K562 (cell line): ENCODE measurements at regions not wholly inside any gene's neighbourhood (a gene's known extent, or its start where the extent isn't known, plus 50 kb on each side); places are given as distances from the start of the nearest gene placed in this dataset.

Experiments used
- ATF3 ChIP-seq, 2 experiments: fragments of 450-650 bp in 1 of 2; sonication (generic) in 1 of 2; formaldehyde crosslinking in 1 of 2; IDR thresholded peaks in 1 of 2; conservative IDR thresholded peaks in 1 of 2; 2 replicates each; pipeline versions ENCODE4 v1.6.1 to v1.8.1; 2016 to 2023; ENCODE audit warnings: mild to moderate bottlenecking in 2 of 2, moderate library complexity in 2 of 2, inconsistent platforms in 1 of 2, missing genetic modification reagents in 1 of 2
- BRD9 ChIP-seq: fragments of 450-650 bp; IDR thresholded peaks from 2 replicates; pipeline ENCODE4 v1.6.1; 2018; ENCODE audit warnings: low read depth; ENCODE audit not compliant: partially characterized antibody
- CBX2 ChIP-seq: fragments of 200-600 bp; sonication (generic); IDR thresholded peaks from one replicate; pipeline ENCODE4 v1.6.1; 2012; ENCODE audit warnings: mild to moderate bottlenecking, low read length, inconsistent platforms; ENCODE audit not compliant: insufficient read depth, poor library complexity, severe bottlenecking
- CCAR2 ChIP-seq: fragments of 200-400 bp; formaldehyde crosslinking; IDR thresholded peaks from 2 replicates; pipeline ENCODE4 v1.6.1; 2017; ENCODE audit warnings: mild to moderate bottlenecking, low read depth, low read length
- CREB3 ChIP-seq: fragments of 450-650 bp; conservative IDR thresholded peaks from 2 replicates; pipeline ENCODE4 v1.6.1; 2016; ENCODE audit warnings: missing genetic modification characterization, low read depth, mild to moderate bottlenecking, missing compliant biosample characterization, moderate library complexity
- E2F8 ChIP-seq: fragments of 450-650 bp; IDR thresholded peaks from 2 replicates; pipeline ENCODE4 v1.7.1; 2018; ENCODE audit warnings: mild to moderate bottlenecking, low read depth; ENCODE audit not compliant: partially characterized antibody
- EGR1 ChIP-seq: fragments of 450-650 bp; conservative IDR thresholded peaks from 2 replicates; pipeline ENCODE4 v1.6.1; 2017; ENCODE audit warnings: mild to moderate bottlenecking
- FOXJ3 ChIP-seq: sonication (generic); formaldehyde crosslinking; IDR thresholded peaks from 2 replicates; pipeline ENCODE4 v1.4.0; 2020; ENCODE audit warnings: mild to moderate bottlenecking, missing genetic modification reagents
- FOXK2 ChIP-seq, 2 experiments: fragments of 450-650 bp; IDR thresholded peaks in 1 of 2; conservative IDR thresholded peaks in 1 of 2; 2 replicates each; pipeline ENCODE4 v1.6.1; 2016; ENCODE audit warnings: low read depth in 2 of 2, mild to moderate bottlenecking in 1 of 2
- JUNB ChIP-seq: fragments of 450-650 bp; formaldehyde crosslinking; conservative IDR thresholded peaks from 2 replicates; pipeline ENCODE4 v1.4.0; 2020; ENCODE audit warnings: mild to moderate bottlenecking
- KAT8 ChIP-seq: fragments of 450-650 bp; IDR thresholded peaks from 2 replicates; pipeline ENCODE4 v1.6.1; 2016; ENCODE audit warnings: low read depth, mild to moderate bottlenecking
- KLF16 ChIP-seq: IDR thresholded peaks from 2 replicates; pipeline ENCODE4 v1.6.1; 2016; ENCODE audit warnings: antibody characterized with exemption
- NRF1 ChIP-seq, 2 experiments: fragments of 450-650 bp; IDR thresholded peaks in 1 of 2; conservative IDR thresholded peaks in 1 of 2; 2 replicates each; pipeline ENCODE4 v1.6.1; 2014; ENCODE audit warnings: mild to moderate bottlenecking in 2 of 2
- RBM15 ChIP-seq: fragments of 200-400 bp; formaldehyde crosslinking; IDR thresholded peaks from 2 replicates; pipeline ENCODE4 v1.6.1; 2018; ENCODE audit warnings: mild to moderate bottlenecking, low read length, moderate library complexity; ENCODE audit not compliant: insufficient read depth
- RBM39 ChIP-seq: fragments of 200-400 bp; formaldehyde crosslinking; optimal IDR thresholded peaks from 2 replicates; pipeline ENCODE3; 2018; ENCODE audit warnings: low read depth, low read length
- SIRT6 ChIP-seq: IDR thresholded peaks from one replicate; pipeline ENCODE4 v1.6.1; 2012; ENCODE audit warnings: low read depth, mild to moderate bottlenecking, control low read depth, inconsistent platforms, low read length, moderate library complexity
- STAT5B ChIP-seq: fragments of 250-450 bp; sonication (Bioruptor Pico); IDR thresholded peaks from 2 replicates; pipeline ENCODE4 v1.8.0; 2021; ENCODE audit warnings: mild to moderate bottlenecking, inconsistent platforms
- TEAD2 ChIP-seq: fragments of 450-650 bp; IDR thresholded peaks from 2 replicates; pipeline ENCODE4 v1.6.1; 2016; ENCODE audit warnings: missing genetic modification characterization, control low read depth, missing compliant biosample characterization
- ZBTB43 ChIP-seq: sonication (generic); formaldehyde crosslinking; IDR thresholded peaks from 2 replicates; pipeline ENCODE4 v1.8.0; 2023; ENCODE audit warnings: mild to moderate bottlenecking, missing genetic modification reagents
- ZNF124 ChIP-seq: sonication (generic); formaldehyde crosslinking; IDR thresholded peaks from 2 replicates; pipeline ENCODE4 v1.8.1; 2022; ENCODE audit warnings: missing genetic modification reagents
- ZNF140 ChIP-seq: fragments of 250-450 bp; sonication (Bioruptor Pico); IDR thresholded peaks from 2 replicates; pipeline ENCODE4 v1.8.0; 2021; ENCODE audit warnings: moderate library complexity, mild to moderate bottlenecking, inconsistent platforms

- no peak for TF ChIP-seq NRF1 (conservative IDR thresholded peaks at IDR 0.05 in 1 of 2, IDR thresholded peaks at IDR 0.05 in 1 of 2)
- TF ChIP-seq ZBTB43 (CRISPR knock-in tag) = no peak
- no peak for TF ChIP-seq RBM39
- TF ChIP-seq E2F8 = peak; percentile 41
- no peak for TF ChIP-seq ZNF124 (CRISPR knock-in tag)
- no peak for TF ChIP-seq SIRT6
- peak; percentile 59 for TF ChIP-seq ATF3 (IDR thresholded peaks at IDR 0.05)
- no peak for TF ChIP-seq ATF3 (CRISPR knock-in tag; conservative IDR thresholded peaks at IDR 0.05)
- TF ChIP-seq ZNF140 (CRISPR knock-in tag) = no peak
- TF ChIP-seq KLF16 = no peak
- TF ChIP-seq CBX2 = no peak
- no peak for TF ChIP-seq EGR1
- TF ChIP-seq CCAR2 = no peak
- TF ChIP-seq BRD9 = no peak
- TF ChIP-seq KAT8 = no peak
- TF ChIP-seq STAT5B (CRISPR knock-in tag) = no peak
- no peak for TF ChIP-seq TEAD2 (tag)
- TF ChIP-seq RBM15 = no peak
- no peak for TF ChIP-seq FOXK2 (conservative IDR thresholded peaks at IDR 0.05 in 1 of 2, IDR thresholded peaks at IDR 0.05 in 1 of 2; ENCODE audit: low read depth in 2 of 2)
- no peak; the same call in 1 of the 2 replicates for TF ChIP-seq CREB3 (tag)
- TF ChIP-seq FOXJ3 (CRISPR knock-in tag) = no peak
- no peak for TF ChIP-seq JUNB
Measured at GRCh38 chr14:22699801-22700564, 55.8 kb upstream of the OR6J1 start (continued).
